Renal cortical epithelial cell (primary cell): ENCODE measurements at regions not wholly inside any gene's neighbourhood (a gene's known extent, or its start where the extent isn't known, plus 50 kb on each side); places are given as distances from the start of the nearest gene placed in this dataset.
A peak's percentile ranks its signal among the peaks of the same experiment; 100 is the strongest.

Experiments used
- DNase-seq: peaks from one replicate; pipeline ENCODE4 v3.0.0-alpha.2; 2011; ENCODE audit warnings: low read depth

GRCh38 chr4:11914406-11914805 is 485.7 kb upstream of the HS3ST1 start:
- peak; percentile 2 for DNase-seq

DNA sequence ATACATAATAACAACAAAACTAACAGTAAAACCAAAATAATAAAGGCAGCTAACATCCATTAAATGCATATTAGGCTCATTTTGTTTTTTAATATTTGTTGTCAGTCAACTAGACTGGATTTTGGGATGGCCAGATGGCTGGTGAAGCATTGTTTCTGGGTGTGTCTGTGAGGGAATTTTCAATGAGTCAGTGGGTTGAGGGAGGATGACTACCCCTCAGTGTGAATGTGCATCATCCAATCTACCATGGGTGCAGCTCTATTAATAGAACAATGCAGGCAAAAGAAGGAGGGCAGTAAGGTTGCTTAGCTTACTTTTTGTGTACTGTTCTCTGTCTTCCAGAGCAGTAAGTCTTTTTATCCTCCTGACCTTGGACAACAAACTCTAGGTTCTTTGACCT is 484.2 kb upstream of the HS3ST1 start:
- no peak for DNase-seq

DNA sequence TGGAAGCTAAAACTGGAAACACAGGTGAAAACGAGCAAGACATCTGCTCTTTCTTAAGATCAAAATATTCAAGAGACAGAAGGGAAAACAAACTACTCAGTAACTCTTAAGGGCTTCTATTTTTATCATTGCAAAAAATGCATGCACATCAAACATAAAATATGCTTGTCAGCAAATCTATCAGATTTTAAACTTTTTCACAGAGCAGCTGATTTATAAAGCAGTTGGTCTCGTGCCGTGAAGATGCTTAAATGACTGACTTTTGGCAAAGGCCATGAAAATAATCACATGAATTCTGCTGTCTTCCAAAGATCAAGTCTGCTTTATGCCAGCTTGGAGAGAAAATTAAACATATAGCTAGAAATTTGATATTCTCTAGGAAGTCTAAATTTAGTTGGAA is 482.1 kb upstream of the HS3ST1 start:
- no peak for DNase-seq

GRCh38 chr4:11908712-11909111 is 480.0 kb upstream of the HS3ST1 start:
- DNase-seq, result no peak

- no peak for DNase-seq
Observed at GRCh38 chr4:11908205-11908604, 479.5 kb upstream of the HS3ST1 start.

DNA sequence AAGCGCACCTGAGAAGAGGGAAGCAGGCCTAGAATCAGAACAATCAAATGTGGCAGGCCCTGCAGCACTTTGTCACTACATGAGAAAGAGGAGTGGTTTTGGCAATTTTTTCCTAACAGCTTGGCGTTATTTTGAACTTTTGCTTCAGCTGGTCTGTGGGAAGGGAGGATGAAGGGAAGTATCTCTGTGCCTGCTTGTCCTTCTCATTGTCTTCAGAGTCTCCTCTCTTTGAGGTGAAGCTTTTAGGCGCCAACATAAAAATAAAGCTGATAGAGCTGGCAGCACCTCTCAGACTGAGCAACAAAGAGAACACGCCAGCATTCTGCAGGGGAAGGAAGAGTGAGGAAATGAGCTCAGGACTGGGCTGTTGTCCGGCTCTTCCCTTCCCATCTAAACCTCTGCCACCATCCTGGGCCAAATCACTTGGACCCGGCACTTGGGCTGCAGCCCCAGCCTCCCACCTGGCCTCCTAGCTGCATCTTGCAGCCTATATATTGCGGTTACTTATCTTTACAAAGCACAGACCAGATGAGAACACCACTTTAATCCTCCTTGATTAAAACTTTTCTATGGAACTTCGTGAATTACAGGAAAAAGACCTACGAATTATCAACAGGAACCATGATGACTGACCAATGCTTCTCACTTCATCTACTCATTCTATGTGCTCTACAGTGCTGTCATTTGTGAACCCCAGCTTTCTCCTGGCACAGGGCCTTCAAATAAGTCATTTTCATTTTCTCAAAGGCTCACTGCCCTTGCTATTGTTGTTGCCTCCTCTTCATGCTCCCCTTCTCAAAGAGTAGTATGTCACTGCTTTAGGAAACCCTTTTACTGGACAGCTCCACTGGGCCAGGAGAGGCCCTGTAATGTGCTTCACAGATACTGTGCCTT is 476.4 kb upstream of the HS3ST1 start:
- no peak for DNase-seq

DNA sequence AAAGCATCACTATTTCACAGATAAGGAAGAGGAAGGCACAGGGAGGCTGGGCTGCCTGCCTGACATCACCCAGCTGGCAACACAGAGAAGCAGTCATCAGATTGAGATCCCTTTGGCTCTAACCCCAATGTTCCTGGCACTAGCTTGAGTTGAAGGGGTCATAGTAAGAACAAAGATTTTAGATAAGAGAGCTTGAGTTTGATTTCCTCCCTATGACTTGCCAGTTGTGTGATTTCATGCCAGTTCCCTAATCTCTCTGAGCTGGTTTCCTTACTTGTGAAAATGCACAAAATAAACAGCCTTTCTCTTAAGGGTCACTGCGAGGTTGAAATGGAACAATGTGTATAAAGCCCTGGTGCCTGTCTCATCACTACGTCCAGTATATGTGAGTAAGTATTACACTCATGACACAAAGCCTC is 475.4 kb upstream of the HS3ST1 start:
- no peak for DNase-seq

GRCh38 chr4:11901089-11901488 is 472.4 kb upstream of the HS3ST1 start:
- no peak for DNase-seq

GRCh38 chr4:11900359-11900758 is 471.7 kb upstream of the HS3ST1 start:
- no peak for DNase-seq

- DNase-seq, result no peak
Observed at GRCh38 chr4:11898796-11899195, 470.1 kb upstream of the HS3ST1 start.

DNA sequence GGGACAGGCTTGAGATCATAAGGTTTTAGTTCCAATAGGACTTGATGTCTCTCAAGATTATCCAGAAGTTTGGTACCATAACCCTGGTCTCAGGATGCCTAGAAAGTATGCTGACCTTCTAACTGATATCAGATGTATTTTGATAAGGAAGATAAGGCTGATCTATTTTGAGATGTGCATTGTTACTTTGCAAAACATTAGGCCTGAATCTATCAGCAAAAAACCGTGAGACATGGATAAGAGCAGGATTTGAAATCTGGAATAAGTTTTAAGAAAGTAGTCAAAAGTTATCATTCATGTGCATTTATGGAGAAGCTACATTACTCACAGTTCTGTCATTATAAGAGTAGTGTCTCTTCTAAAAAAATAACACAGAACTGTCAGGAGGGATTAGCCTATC is 467.1 kb upstream of the HS3ST1 start:
- DNase-seq, result no peak

- no peak for DNase-seq
Observed at GRCh38 chr4:11894977-11895376, 466.3 kb upstream of the HS3ST1 start.

- DNase-seq, result no peak
Observed at GRCh38 chr4:11894221-11894620, 465.5 kb upstream of the HS3ST1 start.

DNA sequence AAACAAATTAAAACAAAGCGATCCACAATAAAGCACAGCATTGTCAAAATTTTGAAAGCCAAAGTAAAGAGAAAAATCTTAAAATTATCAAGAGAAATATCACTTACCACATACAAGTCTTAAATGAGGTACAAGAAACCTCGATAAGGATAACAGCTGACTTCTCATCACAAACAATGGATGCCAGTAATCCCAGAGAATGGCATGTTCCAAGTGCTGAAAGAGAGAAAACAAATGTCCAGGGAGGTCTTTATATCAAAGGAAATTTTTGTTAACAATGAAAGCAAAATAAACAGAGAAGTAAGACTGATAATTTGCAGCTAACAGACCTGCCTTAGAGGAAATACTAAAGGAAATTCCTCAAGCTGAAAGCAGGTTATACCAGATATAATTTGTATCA is 460.4 kb upstream of the HS3ST1 start:
- no peak for DNase-seq

GRCh38 chr4:11881947-11882346 is 453.3 kb upstream of the HS3ST1 start:
- no peak for DNase-seq

GRCh38 chr4:11881364-11881763 is 452.7 kb upstream of the HS3ST1 start:
- no peak for DNase-seq

- DNase-seq, result no peak
Observed at GRCh38 chr4:11878241-11878640, 449.5 kb upstream of the HS3ST1 start.

- DNase-seq, result no peak
Observed at GRCh38 chr4:11876104-11876503, 447.4 kb upstream of the HS3ST1 start.

DNA sequence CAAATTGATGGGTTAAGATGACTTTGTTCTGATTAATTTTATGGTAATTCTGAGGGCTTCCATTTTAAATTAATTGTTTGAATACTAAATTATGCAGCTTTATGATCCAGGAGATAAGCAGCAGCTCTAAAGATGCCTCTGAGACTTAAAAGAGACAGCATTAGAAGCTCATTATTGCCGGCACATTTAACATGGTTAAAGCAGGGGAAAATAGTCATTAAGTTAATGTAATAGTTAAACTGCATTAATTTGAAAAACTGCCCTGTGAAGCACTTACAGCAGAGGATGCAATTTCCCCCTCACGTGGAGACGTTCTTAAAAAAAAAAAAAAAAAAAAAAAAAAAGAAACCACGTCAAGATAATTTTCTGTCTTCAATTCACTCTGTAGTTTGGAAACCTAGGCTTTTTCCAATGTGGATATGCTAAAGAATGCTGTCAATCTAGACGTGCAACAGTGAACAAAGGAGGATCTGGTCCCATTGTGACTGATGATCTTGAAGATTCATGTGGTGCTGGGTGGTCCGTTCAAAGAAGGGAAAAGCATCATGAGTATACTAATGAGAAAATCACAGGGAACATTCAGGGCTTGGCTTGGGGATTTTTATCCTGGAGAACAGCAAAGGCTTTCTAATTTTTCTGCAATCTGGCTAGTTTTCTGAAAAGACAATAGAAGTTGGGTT is 440.6 kb upstream of the HS3ST1 start:
- DNase-seq, result no peak

DNA sequence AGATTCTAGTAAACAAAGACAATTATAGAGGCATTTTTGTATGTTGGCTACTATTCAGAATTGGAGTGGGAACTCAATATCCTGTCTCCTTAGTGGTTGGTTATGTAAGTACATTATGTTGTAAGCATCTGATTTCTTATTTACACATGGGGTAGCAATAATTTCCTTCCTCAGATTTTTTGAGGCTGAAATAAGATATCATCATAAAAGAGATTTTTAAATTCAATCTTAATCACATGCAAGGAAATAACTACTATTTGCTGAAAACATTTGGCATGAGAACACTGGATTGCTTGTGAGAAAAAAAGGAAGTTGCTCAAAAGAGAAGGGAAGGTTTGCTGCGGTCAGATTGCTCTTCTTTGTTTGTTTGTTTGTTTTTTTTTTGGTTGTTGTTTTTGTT is 437.7 kb upstream of the HS3ST1 start:
- no peak for DNase-seq

- DNase-seq, result no peak
Observed at GRCh38 chr4:11860996-11861395, 432.3 kb upstream of the HS3ST1 start.

DNA sequence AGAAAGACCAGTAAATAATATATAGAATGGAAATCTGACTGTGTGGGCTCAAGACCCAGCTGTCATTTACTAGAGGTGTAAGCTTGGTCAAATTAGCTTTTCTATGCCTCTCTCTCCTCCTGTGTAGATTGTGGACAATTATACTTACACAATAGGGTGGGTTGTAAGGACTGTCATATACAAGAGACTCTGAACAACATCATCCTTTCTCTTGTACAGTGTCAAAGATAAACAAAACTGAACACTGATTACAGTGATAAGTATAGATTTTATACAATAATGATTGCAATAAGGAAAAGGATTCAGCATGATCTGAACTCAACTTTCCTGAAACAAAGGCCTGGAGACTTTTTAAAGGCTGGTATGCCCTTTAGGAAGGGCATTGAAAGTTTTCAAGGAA is 429.2 kb upstream of the HS3ST1 start:
- DNase-seq, result no peak

- no peak for DNase-seq
Observed at GRCh38 chr4:11847167-11847566, 418.5 kb upstream of the HS3ST1 start.
